GM12864 (cell line): ENCODE measurements at regions not wholly inside any gene's neighbourhood (a gene's known extent, or its start where the extent isn't known, plus 50 kb on each side); places are given as distances from the start of the nearest gene placed in this dataset.

Experiments used
- DNase-seq: peaks from one replicate; pipeline ENCODE4 v3.0.0-alpha.2; 2011; ENCODE audit warnings: low read depth
- H3K4me3 ChIP-seq: 2 replicates; pipeline ENCODE4 v1.5.1; 2011; ENCODE audit warnings: mild to moderate bottlenecking, low read depth, low read length, control low read depth
- CTCF ChIP-seq: IDR thresholded peaks from 2 replicates; pipeline ENCODE4 v1.5.1; 2011; ENCODE audit warnings: low read depth, mild to moderate bottlenecking, moderate library complexity, low read length, control low read depth, inconsistent platforms; ENCODE audit errors: missing control alignments

- TF ChIP-seq CTCF, result no peak
- DNase-seq, result no peak
- no peak overlapping the region for H3K4me3 ChIP-seq
Observed at GRCh38 chr9:89655990-89656657, 51.3 kb downstream of the GADD45G start.

- no peak for DNase-seq
- no peak for TF ChIP-seq CTCF
Observed at GRCh38 chr9:89657295-89657694, 52.5 kb downstream of the GADD45G start.

DNA sequence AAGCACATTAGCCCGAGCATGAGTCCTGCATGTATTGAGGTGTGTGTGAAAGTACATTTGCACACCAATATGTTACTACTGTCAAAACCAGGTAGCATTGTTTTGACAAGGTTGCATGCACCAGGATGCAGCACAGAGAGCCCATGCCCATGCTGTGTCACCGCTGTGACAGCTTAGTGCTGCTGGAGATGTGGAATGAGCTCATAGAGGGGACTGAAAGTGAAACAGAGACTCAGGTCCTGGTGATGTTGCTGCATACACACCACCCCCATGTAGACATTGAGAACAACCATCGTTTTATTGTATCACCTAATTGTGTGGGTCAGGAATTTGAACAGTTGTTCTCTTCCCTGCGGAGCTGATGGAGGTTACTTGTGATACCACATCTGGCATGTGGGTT, 53.0 kb downstream of the GADD45G start:
- no peak for TF ChIP-seq CTCF
- no peak for DNase-seq
- no peak overlapping the region for H3K4me3 ChIP-seq

More at GRCh38 chr9:89657295-89657694, 52.5 kb downstream of the GADD45G start:
- no peak overlapping the region for H3K4me3 ChIP-seq

- no peak overlapping the region for H3K4me3 ChIP-seq
- no peak for TF ChIP-seq CTCF
- DNase-seq, result no peak
Observed at GRCh38 chr9:89658401-89658800, 53.6 kb downstream of the GADD45G start.

GRCh38 chr9:89658931-89659330, 54.1 kb downstream of the GADD45G start:
- no peak for DNase-seq
- no peak overlapping the region for H3K4me3 ChIP-seq
- TF ChIP-seq CTCF, result no peak

GRCh38 chr9:89659473-89659872, 54.7 kb downstream of the GADD45G start:
- no peak for TF ChIP-seq CTCF
- no peak overlapping the region for H3K4me3 ChIP-seq
- DNase-seq, result no peak

DNA sequence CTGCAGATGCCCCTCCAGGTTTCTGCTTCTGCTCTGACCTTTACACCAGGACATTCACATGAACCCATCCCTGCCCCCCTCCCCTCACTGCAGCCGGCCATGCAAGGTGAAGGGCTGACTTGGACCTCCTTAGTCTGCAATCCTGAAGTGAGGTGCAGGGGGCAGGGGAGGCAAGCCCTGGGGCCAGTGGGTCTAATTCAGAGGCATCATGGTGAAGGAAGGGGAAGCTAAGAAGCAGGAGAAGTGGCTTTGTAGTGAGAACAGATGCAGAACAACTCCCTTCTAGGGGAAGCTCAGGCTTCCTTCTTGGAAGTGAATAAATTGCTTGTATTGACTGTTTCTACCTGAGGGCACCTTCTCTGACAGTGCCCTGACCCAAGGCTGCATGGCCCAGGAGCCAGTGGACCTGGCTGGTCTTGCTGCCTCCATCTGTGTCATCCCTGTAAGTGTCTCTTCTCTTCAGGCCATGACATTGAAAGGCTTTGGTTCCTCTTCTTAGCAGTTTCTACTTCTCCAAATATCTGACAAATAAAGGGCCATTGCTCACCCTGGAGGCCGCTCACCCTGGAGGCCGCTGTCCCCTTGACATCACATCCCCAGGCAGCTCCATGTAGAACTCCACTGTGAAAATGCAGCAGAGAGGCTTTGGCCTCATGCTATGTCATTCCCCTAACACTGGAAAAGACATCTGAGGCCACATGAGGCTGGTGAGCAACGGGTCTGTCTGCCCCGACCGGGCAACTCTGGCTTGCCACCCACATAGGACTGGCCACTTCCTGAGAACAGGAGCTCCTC, 55.3 kb downstream of the GADD45G start:
- no peak overlapping the region for H3K4me3 ChIP-seq
- no peak for DNase-seq
- no peak for TF ChIP-seq CTCF
